K562 (cell line): ENCODE measurements at regions not wholly inside any gene's neighbourhood (a gene's known extent, or its start where the extent isn't known, plus 50 kb on each side); places are given as distances from the start of the nearest gene placed in this dataset.

Experiments used
- ATAC-seq: fragments of 200-7000 bp; cut with Tn5 transposase; 3 replicates; pipeline ENCODE4 v1.9.1; 2020; ENCODE audit warnings: moderate library complexity
- BruUV-seq: library from RNA; stranded (reverse); fragments of 400-500 nt; replicated peaks from 2 replicates; lab custom pipeline; 2021; lab: Mats Ljungman, UMichigan
- CTCF ChIA-PET: fragments of 300-600 bp; formaldehyde crosslinking; extraction: SDS; loops from one replicate; lab custom pipeline; 2021; ENCODE audit warnings: low intra/inter-chr PET ratio; lab: Yijun Ruan, JAX
- POLR2A ChIA-PET: fragments of 300-600, 350-650 bp; sonication (Branson Sonifier 250); formaldehyde crosslinking; extraction: SDS; loops from one replicate; lab custom pipeline; 2021; ENCODE audit warnings: antibody characterized with exemption, inconsistent platforms; lab: Yijun Ruan, JAX
- DNase-seq, 4 experiments: peaks; one replicate each; pipeline versions ENCODE4 v3.0.0 to v3.0.0-alpha.2; 2011 to 2018; ENCODE audit warnings: low spot score in 3 of 4, mixed read lengths in 3 of 4; ENCODE audit errors: extremely low read depth in 1 of 4
- FAIRE-seq: peaks from 2 replicates; lab custom pipeline; 2011; peaks lifted over from hg19 to GRCh38; lab: Jason Lieb, UNC
- H2AFZ ChIP-seq: 2 replicates; pipeline ENCODE4 v1.6.0; 2011; ENCODE audit warnings: low read depth, low read length, control low read depth, inconsistent platforms
- H3K27ac ChIP-seq: fragments of 200-600 bp; 3 replicates; pipeline ENCODE4 v1.8.0; 2011; ENCODE audit warnings: low read depth, mild to moderate bottlenecking, control low read depth, inconsistent platforms, low read length, moderate library complexity, mixed read lengths; ENCODE audit errors: extremely low read depth
- H3K27me3 ChIP-seq, 2 experiments: fragments of 300-600 bp in 1 of 2; 2 replicates in 1 of 2; 3 replicates in 1 of 2; pipeline versions ENCODE4 v1.6.0 to v1.8.0; 2011; ENCODE audit warnings: inconsistent platforms in 2 of 2, low read length in 2 of 2, mild to moderate bottlenecking in 1 of 2, mixed read lengths in 1 of 2, moderate library complexity in 1 of 2; ENCODE audit not compliant: control insufficient read depth in 2 of 2, insufficient read depth in 2 of 2
- H3K36me3 ChIP-seq: fragments of 300-600 bp; 3 replicates; pipeline ENCODE4 v1.8.0; 2011; ENCODE audit warnings: mild to moderate bottlenecking, low read length, inconsistent platforms; ENCODE audit not compliant: control insufficient read depth, insufficient read depth
- H3K4me1 ChIP-seq, 2 experiments: fragments of 200-600 bp in 1 of 2; replicated peaks in 1 of 2; 2 replicates in 1 of 2; 3 replicates in 1 of 2; pipeline versions ENCODE4 v1.5.1 to v1.8.0; 2011; ENCODE audit warnings: inconsistent platforms in 2 of 2, low read length in 2 of 2, mild to moderate bottlenecking in 1 of 2, mixed read lengths in 1 of 2, moderate library complexity in 1 of 2; ENCODE audit not compliant: control insufficient read depth in 2 of 2, insufficient read depth in 2 of 2
- H3K4me2 ChIP-seq: 2 replicates; pipeline ENCODE4 v1.6.1; 2011; ENCODE audit warnings: low read length, control low read depth, inconsistent platforms, mixed read lengths; ENCODE audit not compliant: insufficient read depth
- H3K4me3 ChIP-seq: fragments of 200-600 bp; sonication (generic), shearing (Covaris generic); 2 replicates; pipeline ENCODE4 v1.5.1; 2016; ENCODE audit warnings: control low read depth, inconsistent platforms
- H3K79me2 ChIP-seq: fragments of 200-600 bp; 3 replicates; pipeline ENCODE4 v1.8.0; 2011; ENCODE audit warnings: low read length, inconsistent platforms; ENCODE audit not compliant: control insufficient read depth, insufficient read depth
- H3K9ac ChIP-seq, 2 experiments: 2 replicates each; pipeline versions ENCODE4 v1.6.0 to v1.6.1; 2011; ENCODE audit warnings: low read depth in 2 of 2, low read length in 2 of 2, control low read depth in 1 of 2, inconsistent platforms in 1 of 2, mild to moderate bottlenecking in 1 of 2, mixed read lengths in 1 of 2; ENCODE audit not compliant: insufficient read depth in 1 of 2
- H3K9me1 ChIP-seq: one replicate; pipeline ENCODE4 v1.6.0; 2011; ENCODE audit warnings: inconsistent platforms, mild to moderate bottlenecking, low read length, moderate library complexity; ENCODE audit not compliant: control insufficient read depth, insufficient read depth
- H3K9me3 ChIP-seq: replicated peaks from 2 replicates; pipeline ENCODE4 v1.5.1; 2011; ENCODE audit warnings: low read depth, low read length, inconsistent platforms; ENCODE audit not compliant: control insufficient read depth, insufficient read depth
- H4K20me1 ChIP-seq: replicated peaks from 2 replicates; pipeline ENCODE4 v1.6.1; 2011; ENCODE audit warnings: low read length, inconsistent platforms, mixed read lengths; ENCODE audit not compliant: control insufficient read depth, insufficient read depth
- E2F5 ChIP-seq: sonication (generic); formaldehyde crosslinking; IDR thresholded peaks from 2 replicates; pipeline ENCODE4 v1.8.0; 2022; ENCODE audit warnings: mild to moderate bottlenecking, missing genetic modification reagents
- ETS2 ChIP-seq: IDR thresholded peaks from 2 replicates; pipeline ENCODE4 v1.6.1; 2016; ENCODE audit warnings: borderline replicate concordance, missing genetic modification characterization, mild to moderate bottlenecking, moderate library complexity, missing compliant biosample characterization; ENCODE audit not compliant: poor library complexity, severe bottlenecking
- NCOA4 ChIP-seq: fragments of 450-650 bp; IDR thresholded peaks from 2 replicates; pipeline ENCODE4 v1.6.1; 2018; ENCODE audit warnings: mild to moderate bottlenecking; ENCODE audit not compliant: partially characterized antibody
- NR2C1 ChIP-seq, 2 experiments: fragments of 450-650 bp; IDR thresholded peaks; 2 replicates each; pipeline ENCODE4 v1.6.1; 2017; ENCODE audit warnings: mild to moderate bottlenecking in 2 of 2, antibody characterized with exemption in 1 of 2, inconsistent platforms in 1 of 2, missing compliant biosample characterization in 1 of 2, missing genetic modification characterization in 1 of 2
- PTRF ChIP-seq: fragments of 450-650 bp; IDR thresholded peaks from 2 replicates; pipeline ENCODE4 v1.6.1; 2016; ENCODE audit warnings: mild to moderate bottlenecking, missing genetic modification characterization, missing compliant biosample characterization
- PYGO2 ChIP-seq: fragments of 450-650 bp; IDR thresholded peaks from 2 replicates; pipeline ENCODE4 v1.6.1; 2016; ENCODE audit warnings: mild to moderate bottlenecking, missing genetic modification characterization, moderate library complexity, missing compliant biosample characterization
- RAD21 ChIP-seq, 2 experiments: fragments of 250-450 bp in 1 of 2; fragments of 450-650 bp in 1 of 2; sonication (Bioruptor Pico) in 1 of 2; formaldehyde crosslinking in 1 of 2; IDR thresholded peaks in 1 of 2; conservative IDR thresholded peaks in 1 of 2; 2 replicates each; pipeline versions ENCODE4 v1.4.0 to v1.8.0; 2020 to 2022; ENCODE audit warnings: mild to moderate bottlenecking in 2 of 2, moderate library complexity in 1 of 2
- SMARCA5 ChIP-seq: fragments of 450-650 bp; IDR thresholded peaks from 2 replicates; pipeline ENCODE4 v1.6.1; 2016
- SREBF2 ChIP-seq: sonication (generic); formaldehyde crosslinking; IDR thresholded peaks from 2 replicates; pipeline ENCODE4 v1.4.0; 2020; ENCODE audit warnings: mild to moderate bottlenecking, missing genetic modification reagents
- SRSF9 ChIP-seq: fragments of 200-400 bp; formaldehyde crosslinking; IDR thresholded peaks from 2 replicates; pipeline ENCODE4 v1.6.1; 2017; ENCODE audit warnings: low read depth, low read length, borderline replicate concordance
- ZFP36 ChIP-seq: fragments of 150-350 bp; IDR thresholded peaks from 2 replicates; pipeline ENCODE4 v1.6.1; 2018; ENCODE audit warnings: low read length, low read depth; ENCODE audit not compliant: partially characterized antibody
- ZNF76 ChIP-seq: fragments of 250-450 bp; sonication (Bioruptor Pico); IDR thresholded peaks from 2 replicates; pipeline ENCODE4 v1.4.0; 2020; ENCODE audit warnings: mild to moderate bottlenecking, moderate library complexity, borderline replicate concordance
- WGBS: fragments of 100-300 bp; shearing (Covaris generic); methylation state at CpG from one replicate; pipeline ENCODE4 v1.1.6; 2016; ENCODE audit warnings: low coverage, mixed read lengths; ENCODE audit not compliant: insufficient coverage; ENCODE audit errors: missing lambda C conversion rate; 5-methylcytosine and 5-hydroxymethylcytosine counted together
- in situ Hi-C: fragments of 300-500 bp; cut with MboI; formaldehyde crosslinking; loops from 4 replicates; pipeline ENCODE4 v1.15.0; 2018; ENCODE audit warnings: inconsistent platforms, mixed read lengths
- intact Hi-C: fragments of 100-400 bp; cut with micrococcal nuclease; formaldehyde crosslinking; loops from 2 replicates; pipeline ENCODE4 v1.14.2; 2022

GRCh38 chr2:35591886-35592285 lies 763.7 kb upstream of the CRIM1 start (continued):
- TF ChIP-seq PYGO2 (tag) (no peak), SREBF2 (no peak), ZNF76 (CRISPR knock-in tag) (no peak), NCOA4 (no peak), RAD21 (CRISPR knock-in tag; conservative IDR thresholded peaks at IDR 0.05 in 1 of 2, IDR thresholded peaks at IDR 0.05 in 1 of 2) (no peak), ETS2 (no peak), SRSF9 (no peak), SMARCA5 (no peak)

GRCh38 chr2:35585972-35586371 lies 769.6 kb upstream of the CRIM1 start:
- TF ChIP-seq E2F5 (CRISPR knock-in tag) (no peak), ZFP36 (peak; percentile 35), NR2C1 (IDR thresholded peaks at IDR 0.05) (no peak), NR2C1 (tag; IDR thresholded peaks at IDR 0.05) (no peak), PTRF (tag) (no peak)
- no peaks in the 10 kb centered on the region for H3K27me3 ChIP-seq
- ChIA-PET POLR2A (no interaction called here), CTCF (no interaction called here)
- in situ Hi-C loops, result no loop called here
- H3K4me1 ChIP-seq, result no peaks in the 10 kb centered on the region
- WGBS, result 0% methylated on average over 5 of the region's 5 CpGs
- H2AFZ ChIP-seq, result no peak overlapping the region
- H3K79me2 ChIP-seq, result no peaks in the 10 kb centered on the region
- FAIRE-seq (no peak), DNase-seq (no peak), ATAC-seq (no peak)
- H3K27ac ChIP-seq, result no peak overlapping the region
- BruUV-seq, result no TSS peak
- no peaks in the 10 kb centered on the region for H3K9me1 ChIP-seq
- H3K4me2 ChIP-seq, result no peak overlapping the region
- H3K4me3 ChIP-seq, result no peak overlapping the region
- intact Hi-C loops, result no loop called here
- no peaks in the 10 kb centered on the region for H3K9me3 ChIP-seq
- H3K9ac ChIP-seq, result no peak overlapping the region
- no peaks in the 10 kb centered on the region for H3K36me3 ChIP-seq
- no peaks in the 10 kb centered on the region for H4K20me1 ChIP-seq
